ENCODE measurements at regions not wholly inside any gene's neighbourhood (a gene's known extent, or its start where the extent isn't known, plus 50 kb on each side); places are given as distances from the start of the nearest gene placed in this dataset.
"Not testable (repeated sequence)": the region's sequence is repeated elsewhere in the genome, so short reads cannot be mapped to it uniquely, and the experiment has no call there.

- DNase-seq (ENCODE audit: low read depth, low spot score): no peak
These were observed 64.2 kb downstream of the DACT2 start for GRCh38 chr6:168255283-168255881.

DNA sequence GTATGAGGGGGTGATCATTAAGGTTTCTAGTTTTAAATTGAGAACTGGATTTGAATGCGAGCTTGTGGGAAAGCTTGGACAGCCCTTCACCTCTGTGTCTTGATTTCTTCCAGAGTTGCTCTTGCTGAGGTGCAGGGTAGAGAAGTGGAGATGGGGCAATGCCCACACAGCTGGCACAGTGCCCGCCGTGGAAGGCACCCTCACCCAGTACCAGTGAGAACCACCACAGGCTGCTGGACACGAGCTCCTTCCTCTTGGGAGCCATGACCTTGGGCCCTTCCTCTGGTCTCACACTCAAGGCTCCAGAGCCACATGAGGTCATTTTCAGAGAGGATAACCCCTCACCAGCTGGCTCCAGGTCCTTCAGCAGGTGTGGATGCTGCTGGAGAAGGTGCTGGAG is 67.3 kb downstream of the DACT2 start:
- no peak for DNase-seq (ENCODE audit: low read depth, low spot score)

- DNase-seq (ENCODE audit: low read depth, low spot score): no peak
These were observed 69.3 kb downstream of the DACT2 start for GRCh38 chr6:168250250-168250649.

DNA sequence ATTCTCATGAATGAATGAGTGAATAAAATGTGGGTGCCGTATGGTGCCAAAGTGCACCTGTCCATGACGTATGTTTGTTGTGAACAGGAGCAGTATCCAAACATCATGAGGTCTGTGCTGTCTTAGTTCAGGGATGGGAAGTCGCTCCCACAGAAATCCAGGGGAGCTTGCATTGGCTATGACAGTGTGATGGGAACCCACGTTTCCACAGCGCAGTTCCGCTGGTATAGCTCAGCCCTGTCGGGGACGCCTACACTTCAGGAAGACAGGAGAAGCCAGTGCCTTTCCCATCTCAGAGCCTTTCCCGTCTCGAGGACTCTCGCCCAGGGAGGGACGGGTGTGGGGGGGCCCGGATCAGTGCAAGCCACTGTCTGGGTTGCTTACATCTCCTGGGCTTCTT is 69.8 kb downstream of the DACT2 start:
- DNase-seq (ENCODE audit: low read depth, low spot score): no peak

DNA sequence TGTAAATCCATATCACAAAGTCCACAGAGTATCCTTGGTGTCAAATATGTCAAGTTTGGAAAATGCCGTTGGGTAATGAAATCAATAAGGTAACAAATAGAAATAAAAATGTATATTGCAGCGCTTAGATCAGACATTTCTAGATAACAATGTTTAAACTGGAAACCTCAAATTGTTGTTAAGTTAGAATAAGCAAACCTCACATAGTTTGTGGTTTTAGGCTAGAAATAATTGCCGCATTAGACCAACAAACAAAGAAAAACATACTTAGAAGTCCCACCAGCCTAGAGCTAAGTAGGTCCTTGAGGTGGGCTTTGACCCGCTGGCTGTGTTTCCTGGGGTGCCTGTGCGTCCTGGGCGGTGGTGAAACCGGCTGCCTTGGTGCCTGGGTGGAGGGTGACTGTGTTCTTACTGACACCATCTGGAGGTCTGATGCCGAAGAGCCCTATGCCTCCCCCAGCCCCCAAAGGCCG is 71.4 kb downstream of the DACT2 start:
- DNase-seq (ENCODE audit: low read depth, low spot score): no peak

- DNase-seq (ENCODE audit: low read depth, low spot score): no peak
These were observed 72.0 kb downstream of the DACT2 start for GRCh38 chr6:168247443-168248147.

- DNase-seq (ENCODE audit: low read depth, low spot score): no peak
These were observed 74.5 kb downstream of the DACT2 start for GRCh38 chr6:168244961-168245551.

GRCh38 chr6:168243812-168244376 is 75.7 kb downstream of the DACT2 start:
- DNase-seq (ENCODE audit: low read depth, low spot score): no peak

- no peak for DNase-seq (ENCODE audit: low read depth, low spot score)
These were observed 76.7 kb downstream of the DACT2 start for GRCh38 chr6:168242940-168243225.

GRCh38 chr6:168242111-168242939 is 77.3 kb downstream of the DACT2 start:
- no peak for DNase-seq (ENCODE audit: low read depth, low spot score)

GRCh38 chr6:168240160-168240559 is 79.4 kb downstream of the DACT2 start:
- no peak for DNase-seq (ENCODE audit: low read depth, low spot score)

DNA sequence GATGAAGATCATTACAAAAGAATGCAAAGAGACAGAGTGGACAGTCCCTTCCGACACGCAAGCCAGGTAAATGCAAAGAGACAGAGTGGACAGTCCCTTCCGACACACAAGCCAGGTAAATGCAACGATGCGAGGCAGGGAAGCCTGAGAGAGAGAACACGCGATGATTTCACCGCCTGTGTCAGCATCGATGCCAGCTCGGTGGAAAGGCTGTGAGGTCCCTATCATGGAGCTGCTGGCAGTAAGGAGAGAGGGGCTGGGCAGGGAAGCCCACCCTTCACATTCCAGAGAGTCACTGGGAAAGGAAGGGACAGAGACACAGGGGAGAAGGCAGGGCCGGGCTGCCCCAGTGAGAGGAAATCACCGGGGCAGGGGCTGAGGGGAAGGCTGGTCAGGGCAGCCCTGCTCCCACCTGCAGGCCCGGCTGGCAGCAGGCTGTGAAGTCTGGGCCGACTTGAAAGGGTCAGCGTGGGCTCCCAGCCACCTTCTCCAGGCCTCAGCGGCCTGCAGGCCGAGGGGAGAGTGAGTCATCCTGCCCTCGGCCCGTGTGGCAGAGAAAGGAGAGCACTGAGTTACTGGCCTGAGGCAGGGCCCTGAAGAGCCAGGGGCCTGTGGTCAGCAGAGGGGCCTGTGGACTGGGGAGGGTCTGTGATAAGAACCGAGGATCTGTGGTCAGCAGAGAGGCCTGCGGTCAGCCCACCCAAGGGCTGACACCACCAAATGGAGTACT is 80.4 kb downstream of the DACT2 start:
- no peak for DNase-seq (ENCODE audit: low read depth, low spot score)

DNA sequence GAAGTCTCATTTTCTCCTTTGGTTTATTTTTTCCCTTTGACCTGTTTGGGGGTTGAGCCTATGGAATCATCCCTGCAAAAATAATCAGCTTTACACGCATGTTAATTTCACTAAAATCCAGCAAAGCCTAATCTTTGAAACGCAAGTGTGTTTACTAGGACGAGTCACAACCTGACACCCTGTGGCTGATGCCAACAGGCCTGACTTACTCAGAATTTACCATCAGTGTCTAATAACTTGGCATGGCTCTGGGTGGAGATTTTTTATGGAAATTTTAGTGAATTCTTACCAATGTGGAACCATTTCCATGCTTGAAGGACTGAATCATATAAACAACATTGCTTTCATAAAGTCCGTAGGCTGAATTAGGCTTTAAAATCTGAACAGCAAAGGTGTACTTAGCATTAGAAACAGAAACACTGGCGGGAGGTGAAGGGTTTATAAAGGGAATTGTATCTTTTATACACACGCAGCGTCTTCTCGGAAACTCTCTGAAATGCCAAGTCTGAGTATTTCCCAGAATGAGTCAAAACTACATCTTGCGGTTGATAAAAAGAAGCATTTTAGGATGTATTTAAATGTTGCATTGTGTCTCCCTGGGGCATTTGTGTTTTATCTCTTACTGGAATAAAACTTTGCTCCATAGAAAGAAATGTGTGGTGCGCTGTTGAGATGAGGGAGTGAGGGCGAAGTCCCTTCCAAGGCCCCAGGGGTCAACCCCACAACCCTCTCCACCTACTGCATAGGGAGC is 81.2 kb downstream of the DACT2 start:
- no peak for DNase-seq (ENCODE audit: low read depth, low spot score)

DNA sequence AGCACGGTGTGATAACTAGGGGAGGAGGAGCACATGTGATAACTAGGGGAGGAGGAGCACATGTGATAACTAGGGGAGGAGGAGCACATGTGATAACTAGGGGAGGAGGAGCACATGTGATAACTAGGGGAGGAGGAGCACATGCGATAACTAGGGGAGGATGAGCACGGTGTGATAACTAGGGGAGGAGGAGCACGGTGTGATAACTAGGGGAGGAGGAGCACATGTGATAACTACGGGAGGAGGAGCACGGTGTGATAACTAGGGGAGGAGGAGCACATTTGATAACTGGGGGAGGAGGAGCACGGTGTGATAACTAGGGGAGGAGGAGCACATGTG is 85.7 kb downstream of the DACT2 start:
- DNase-seq (ENCODE audit: low read depth, low spot score): not testable (repeated sequence)

DNA sequence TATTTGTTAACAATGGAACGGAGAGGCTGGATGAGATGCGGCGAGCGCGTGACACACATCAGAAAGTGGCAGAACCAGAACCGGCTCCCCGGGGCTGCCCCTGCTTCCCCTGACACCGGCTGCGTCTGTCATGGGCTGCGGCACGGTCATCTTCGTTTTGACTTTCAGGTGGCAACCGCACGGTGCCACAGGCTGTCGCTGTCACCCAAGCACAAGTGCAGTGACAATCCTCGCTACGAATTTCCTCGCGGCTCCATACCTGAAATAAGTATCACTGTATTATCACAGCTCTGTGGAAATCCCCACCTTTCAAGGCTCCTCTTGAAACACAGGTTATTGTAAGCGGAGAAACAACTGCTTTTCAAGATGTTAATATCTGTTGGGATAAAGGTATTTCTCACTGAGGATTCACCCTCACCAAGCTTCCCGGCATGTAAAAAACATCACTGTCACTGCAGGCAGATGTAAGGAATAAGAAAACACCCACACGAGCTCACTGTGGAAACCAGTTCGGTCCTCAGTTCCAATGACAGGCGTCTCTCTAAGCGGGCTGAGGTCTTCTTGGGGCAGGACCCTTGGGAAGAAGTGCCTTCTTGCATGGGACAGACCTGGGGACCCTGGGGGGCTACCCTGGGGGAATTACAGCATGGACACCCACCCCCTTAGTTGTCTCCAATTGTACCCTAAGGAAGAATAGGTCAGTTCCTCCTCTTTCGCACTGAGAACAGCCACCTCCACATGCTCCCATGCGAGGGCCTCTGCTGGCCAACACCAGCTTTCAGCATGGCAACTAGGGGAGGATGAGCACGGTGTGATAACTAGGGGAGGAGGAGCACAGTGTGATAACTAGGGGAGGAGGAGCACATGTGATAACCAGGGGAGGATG is 86.3 kb downstream of the DACT2 start:
- no peak for DNase-seq (ENCODE audit: low read depth, low spot score)

GRCh38 chr6:168232528-168232927 is 87.0 kb downstream of the DACT2 start:
- DNase-seq (ENCODE audit: low read depth, low spot score): no peak

DNA sequence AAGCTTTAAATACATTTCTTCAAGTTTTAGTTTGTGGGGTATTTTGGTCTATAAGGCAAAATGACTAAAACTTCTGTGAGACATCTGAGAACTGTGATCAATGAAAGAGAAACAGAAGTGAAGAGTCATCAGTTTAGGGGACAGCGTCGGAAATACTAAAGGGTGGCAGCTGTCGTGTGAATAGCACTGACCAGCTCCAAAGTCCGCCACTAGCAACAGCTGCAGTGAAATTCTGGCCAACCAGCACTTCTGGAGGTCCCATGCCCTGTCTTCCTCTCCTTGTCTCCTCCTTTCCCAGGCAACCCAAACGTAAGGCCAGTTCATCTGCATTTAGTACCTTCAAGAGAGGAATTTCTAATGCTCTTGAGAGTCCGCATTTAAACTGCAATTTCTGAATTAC is 87.5 kb downstream of the DACT2 start:
- no peak for DNase-seq (ENCODE audit: low read depth, low spot score)

DNA sequence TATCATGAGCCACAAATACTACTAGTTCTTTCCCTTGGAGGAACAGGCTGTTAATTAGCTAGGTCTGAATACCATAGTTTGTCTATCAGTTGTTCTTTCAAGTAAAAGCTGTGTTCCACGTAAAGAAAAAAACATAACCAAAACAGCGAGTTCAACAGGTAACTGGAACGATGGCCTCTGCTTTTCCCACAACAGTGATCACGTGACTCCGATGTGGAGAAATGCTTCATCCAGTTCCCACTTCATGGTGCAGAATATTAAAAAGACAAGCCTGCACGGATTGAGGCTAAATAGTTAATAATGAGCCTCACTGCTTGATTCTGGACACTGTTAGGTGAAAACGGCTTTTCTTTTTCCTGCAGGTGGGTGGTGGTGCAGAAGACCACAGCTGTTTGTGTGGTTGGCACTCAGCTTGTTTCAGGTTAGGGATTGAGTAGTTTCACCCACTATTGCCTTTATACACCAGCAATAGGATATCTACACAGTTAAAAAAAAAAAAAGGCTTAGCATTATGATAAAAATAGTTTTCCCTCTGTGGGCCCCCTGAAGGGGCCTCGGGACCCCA is 88.1 kb downstream of the DACT2 start:
- no peak for DNase-seq (ENCODE audit: low read depth, low spot score)

DNA sequence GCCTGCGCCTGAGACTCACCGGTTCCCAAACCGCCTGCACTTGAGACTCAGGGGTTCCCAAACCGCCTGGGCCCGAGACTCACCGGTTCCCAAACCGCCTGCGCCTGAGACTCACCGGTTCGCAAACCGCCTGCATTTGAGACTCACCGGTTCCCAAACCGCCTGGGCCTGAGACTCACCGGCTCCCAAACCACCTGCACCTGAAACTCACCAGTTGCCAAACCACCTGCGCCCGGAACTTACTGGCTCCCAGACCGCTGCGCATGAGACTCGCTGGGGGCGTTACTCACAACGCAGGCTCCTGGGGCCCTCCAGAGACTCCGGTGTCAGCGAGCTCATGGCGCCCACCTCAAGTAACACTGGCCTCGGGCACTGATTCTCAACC is 90.2 kb downstream of the DACT2 start:
- no peak for DNase-seq (ENCODE audit: low read depth, low spot score)

Measured in iPS DF 19.7 (cell line).